OCI-LY1 (cell line): ENCODE measurements at regions not wholly inside any gene's neighbourhood (a gene's known extent, or its start where the extent isn't known, plus 50 kb on each side); places are given as distances from the start of the nearest gene placed in this dataset.

Source experiments
- H2AFZ ChIP-seq: fragments of 200-600 bp; sonication (generic), shearing (Covaris generic); 2 replicates; pipeline ENCODE4 v1.6.0; 2014; ENCODE audit warnings: antibody characterized with exemption, mild to moderate bottlenecking, low read length
- H3F3A ChIP-seq: fragments of 200-600 bp; sonication (generic), shearing (Covaris generic); 2 replicates; pipeline ENCODE4 v1.6.0; 2014; ENCODE audit warnings: mild to moderate bottlenecking, antibody characterized with exemption, low read length, moderate library complexity; ENCODE audit not compliant: insufficient read depth
- H3K27ac ChIP-seq: fragments of 200-600 bp; sonication (generic); 2 replicates; pipeline ENCODE4 v1.5.1; 2014; ENCODE audit warnings: low read length, mixed run types, mild to moderate bottlenecking, low read depth; ENCODE audit not compliant: poor library complexity, severe bottlenecking
- H3K27me3 ChIP-seq: fragments of 200-600 bp; sonication (generic); 2 replicates; pipeline ENCODE4 v1.6.0; 2014; ENCODE audit warnings: antibody characterized with exemption, mild to moderate bottlenecking, low read length, moderate library complexity; ENCODE audit not compliant: insufficient read depth
- H3K36me3 ChIP-seq: fragments of 200-600 bp; sonication (generic); 2 replicates; pipeline ENCODE4 v1.6.1; 2014; ENCODE audit warnings: mild to moderate bottlenecking, antibody characterized with exemption, low read length, moderate library complexity, mixed read lengths; ENCODE audit not compliant: insufficient read depth
- H3K4me1 ChIP-seq: fragments of 200-600 bp; sonication (generic); 2 replicates; pipeline ENCODE4 v1.5.1; 2014; ENCODE audit warnings: mild to moderate bottlenecking, low read length, moderate library complexity; ENCODE audit not compliant: insufficient read depth, severe bottlenecking
- H3K4me2 ChIP-seq: fragments of 200-600 bp; sonication (generic), shearing (Covaris generic); 2 replicates; pipeline ENCODE4 v1.6.1; 2014; ENCODE audit warnings: low read length
- H3K4me3 ChIP-seq: fragments of 200-600 bp; sonication (generic); 2 replicates; pipeline ENCODE4 v1.5.1; 2014; ENCODE audit warnings: low read length, low read depth, mild to moderate bottlenecking, mixed read lengths; ENCODE audit not compliant: poor library complexity, severe bottlenecking
- H3K79me2 ChIP-seq: fragments of 200-600 bp; shearing (Covaris generic); 2 replicates; pipeline ENCODE4 v1.6.1; 2016; ENCODE audit warnings: mixed run types, low read length, mixed read lengths; ENCODE audit not compliant: insufficient read depth
- H3K9ac ChIP-seq: fragments of 200-600 bp; sonication (generic), shearing (Covaris generic); 2 replicates; pipeline ENCODE4 v1.6.1; 2014; ENCODE audit warnings: mild to moderate bottlenecking, low read length, mixed read lengths
- H3K9me2 ChIP-seq: fragments of 200-600 bp; sonication (generic), shearing (Covaris generic); 2 replicates; pipeline ENCODE4 v1.6.1; 2014; ENCODE audit warnings: low read depth, mild to moderate bottlenecking, low read length, mixed read lengths
- H3K9me3 ChIP-seq: fragments of 200-600 bp; shearing (Covaris generic); 2 replicates; pipeline ENCODE4 v1.6.1; 2014; ENCODE audit warnings: low read length, mixed read lengths
- H4K20me1 ChIP-seq: fragments of 200-600 bp; sonication (generic), shearing (Covaris generic); 2 replicates; pipeline ENCODE4 v1.6.0; 2016; ENCODE audit warnings: mild to moderate bottlenecking, low read length; ENCODE audit not compliant: insufficient read depth
- CTCF ChIP-seq: fragments of 200-600 bp; sonication (generic), shearing (Covaris generic); IDR thresholded peaks from 2 replicates; pipeline ENCODE4 v1.5.1; 2017; ENCODE audit warnings: mild to moderate bottlenecking, antibody characterized with exemption, low read length, moderate library complexity, mixed read lengths
- EZH2 ChIP-seq: fragments of 200-600 bp; sonication (generic), shearing (Covaris generic); IDR thresholded peaks from 2 replicates; pipeline ENCODE4 v1.8.0; 2017; ENCODE audit warnings: borderline replicate concordance, mixed run types, mild to moderate bottlenecking, antibody characterized with exemption, low read length, moderate library complexity, mixed read lengths

GRCh38 chr2:65812887-65813286 is 380.5 kb upstream of the SPRED2 start:
- Histone ChIP-seq H3K27me3 (no peaks in the 10 kb centered on the region), H2AFZ (no peak overlapping the region), H3K36me3 (no peaks in the 10 kb centered on the region), H3K4me1 (no peaks in the 10 kb centered on the region), H3K27ac (no peak overlapping the region), H3F3A (no peaks in the 10 kb centered on the region), H3K4me3 (no peak overlapping the region), H3K9me3 (no peaks in the 10 kb centered on the region), H3K4me2 (no peak overlapping the region), H3K9ac (no peak overlapping the region), H4K20me1 (no peaks in the 10 kb centered on the region), H3K79me2 (no peaks in the 10 kb centered on the region), H3K9me2 (no peaks in the 10 kb centered on the region)
- TF ChIP-seq EZH2 (no peak), CTCF (no peak)

GRCh38 chr2:65807942-65808341 is 375.5 kb upstream of the SPRED2 start:
- no peak overlapping the region for H3K27ac ChIP-seq
- no peaks in the 10 kb centered on the region for H3F3A ChIP-seq
- H3K4me1 ChIP-seq: no peaks in the 10 kb centered on the region
- TF ChIP-seq EZH2 (no peak), CTCF (no peak)
- H3K9me2 ChIP-seq: no peaks in the 10 kb centered on the region
- H2AFZ ChIP-seq: no peak overlapping the region
- H3K27me3 ChIP-seq: no peaks in the 10 kb centered on the region
- no peak overlapping the region for H3K9ac ChIP-seq
- H3K9me3 ChIP-seq: no peaks in the 10 kb centered on the region
- no peaks in the 10 kb centered on the region for H4K20me1 ChIP-seq
- no peak overlapping the region for H3K4me3 ChIP-seq
- no peaks in the 10 kb centered on the region for H3K36me3 ChIP-seq
- no peaks in the 10 kb centered on the region for H3K79me2 ChIP-seq
- no peak overlapping the region for H3K4me2 ChIP-seq

- H3K36me3 ChIP-seq: no peaks in the 10 kb centered on the region
- H2AFZ ChIP-seq: no peak overlapping the region
- no peak overlapping the region for H3K27ac ChIP-seq
- H3K4me3 ChIP-seq: no peak overlapping the region
- no peak overlapping the region for H3K9ac ChIP-seq
- H3K9me3 ChIP-seq: no peaks in the 10 kb centered on the region
- H3K4me1 ChIP-seq: no peaks in the 10 kb centered on the region
- no peaks in the 10 kb centered on the region for H3K27me3 ChIP-seq
- TF ChIP-seq EZH2 (no peak), CTCF (no peak)
- no peaks in the 10 kb centered on the region for H3K79me2 ChIP-seq
- no peak overlapping the region for H3K4me2 ChIP-seq
- no peaks in the 10 kb centered on the region for H3K9me2 ChIP-seq
- no peaks in the 10 kb centered on the region for H4K20me1 ChIP-seq
- no peaks in the 10 kb centered on the region for H3F3A ChIP-seq
These were observed 372.4 kb upstream of the SPRED2 start for GRCh38 chr2:65804777-65805176.
